ENCODE measurements at regions not wholly inside any gene's neighbourhood (a gene's known extent, or its start where the extent isn't known, plus 50 kb on each side); places are given as distances from the start of the nearest gene placed in this dataset.

DNA sequence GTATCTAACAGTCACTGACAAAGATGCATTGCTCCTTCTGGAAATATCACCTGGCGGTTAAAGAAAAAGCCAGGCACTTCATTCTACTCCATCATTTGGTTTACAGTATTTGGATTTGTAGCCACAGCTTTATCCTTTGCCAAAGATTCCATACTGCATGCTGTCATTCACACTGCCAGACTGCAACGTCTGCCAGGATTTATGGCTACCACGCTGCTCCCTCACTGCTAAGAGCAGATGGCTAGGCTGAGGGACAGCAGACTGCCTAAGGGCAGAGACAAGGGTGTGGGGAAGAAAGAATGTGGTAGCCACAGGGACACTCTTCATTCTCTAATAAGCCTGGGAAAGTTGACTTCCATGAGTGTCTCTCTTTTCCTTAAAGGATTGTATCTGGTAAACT lies 1047.0 kb downstream of the TUSC7 start:
- Histone ChIP-seq H3K27me3 (no peaks in the 10 kb centered on the region), H3K36me3 (no peaks in the 10 kb centered on the region), H3K27ac (no peak overlapping the region), H3K4me3 (no peak overlapping the region), H3K9me3 (no peaks in the 10 kb centered on the region), H3K4me1 (no peaks in the 10 kb centered on the region)
- TF ChIP-seq POLR2A (IDR thresholded peaks at IDR 0.05), result no peak
- no peak for TF ChIP-seq CTCF (IDR thresholded peaks at IDR 0.05)
- TF ChIP-seq POLR2AphosphoS5 (IDR thresholded peaks at IDR 0.05; ENCODE audit: insufficient read depth in 1 of 2, low read depth in 1 of 2), result no peak
- DNase-seq (ENCODE audit: extremely low spot score in 2 of 2), result no peak
- intact Hi-C loops (cut with DNase I), result no loop called here

GRCh38 chr3:117761703-117762620 lies 1052.4 kb downstream of the TUSC7 start:
- DNase-seq (ENCODE audit: extremely low spot score in 2 of 2), result no peak
- H3K4me1 ChIP-seq, result peaks cover 8% of the 10 kb centered on the region
- H3K4me3 ChIP-seq, result no peak overlapping the region
- no peak overlapping the region for H3K27ac ChIP-seq
- no peaks in the 10 kb centered on the region for H3K27me3 ChIP-seq
- TF ChIP-seq CTCF (IDR thresholded peaks at IDR 0.05), result no peak
- no peak for TF ChIP-seq POLR2AphosphoS5 (IDR thresholded peaks at IDR 0.05; ENCODE audit: insufficient read depth in 1 of 2, low read depth in 1 of 2)
- TF ChIP-seq POLR2A (IDR thresholded peaks at IDR 0.05), result no peak
- no peaks in the 10 kb centered on the region for H3K36me3 ChIP-seq
- H3K9me3 ChIP-seq, result no peaks in the 10 kb centered on the region
- intact Hi-C loops (cut with DNase I), result no loop called here

GRCh38 chr3:117762621-117763037 lies 1053.0 kb downstream of the TUSC7 start:
- no peak overlapping the region for H3K4me3 ChIP-seq
- no peak for TF ChIP-seq POLR2A (IDR thresholded peaks at IDR 0.05)
- TF ChIP-seq CTCF (IDR thresholded peaks at IDR 0.05), result no peak
- no peak for TF ChIP-seq POLR2AphosphoS5 (IDR thresholded peaks at IDR 0.05; ENCODE audit: insufficient read depth in 1 of 2, low read depth in 1 of 2)

DNA sequence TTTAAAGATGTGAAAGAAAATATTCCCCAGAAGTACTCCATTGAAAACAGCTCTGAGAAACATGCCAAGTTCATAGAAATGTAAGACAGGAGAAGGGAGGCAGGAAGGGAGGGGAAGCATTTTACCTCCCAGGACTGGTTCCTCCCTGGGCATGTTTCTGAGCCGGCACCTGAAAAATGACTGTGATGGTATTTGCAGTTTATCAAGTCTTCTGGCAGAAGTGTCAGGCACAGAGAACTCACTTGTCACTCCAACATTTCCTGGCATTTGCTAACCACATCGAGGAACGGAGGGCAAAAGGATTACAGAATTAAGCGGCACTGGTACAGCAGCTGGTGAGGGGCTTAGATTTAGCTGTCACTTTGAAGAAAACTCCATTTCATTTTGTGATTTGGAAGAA lies 1054.0 kb downstream of the TUSC7 start:
- intact Hi-C loops (cut with DNase I), result no loop called here
- H3K4me1 ChIP-seq, result peaks cover 8% of the 10 kb centered on the region
- DNase-seq (ENCODE audit: extremely low spot score in 2 of 2), result no peak
- H3K27ac ChIP-seq, result no peak overlapping the region
- H3K36me3 ChIP-seq, result no peaks in the 10 kb centered on the region
- no peak overlapping the region for H3K4me3 ChIP-seq
- H3K27me3 ChIP-seq, result no peaks in the 10 kb centered on the region
- no peaks in the 10 kb centered on the region for H3K9me3 ChIP-seq
- TF ChIP-seq POLR2AphosphoS5 (IDR thresholded peaks at IDR 0.05; ENCODE audit: insufficient read depth in 1 of 2, low read depth in 1 of 2), result no peak
- TF ChIP-seq CTCF (IDR thresholded peaks at IDR 0.05), result no peak
- no peak for TF ChIP-seq POLR2A (IDR thresholded peaks at IDR 0.05)

More at GRCh38 chr3:117762621-117763037, 1053.0 kb downstream of the TUSC7 start:
- intact Hi-C loops (cut with DNase I), result no loop called here
- Histone ChIP-seq H3K36me3 (no peaks in the 10 kb centered on the region), H3K27me3 (no peaks in the 10 kb centered on the region), H3K27ac (no peak overlapping the region), H3K9me3 (no peaks in the 10 kb centered on the region), H3K4me1 (peaks cover 8% of the 10 kb centered on the region)
- DNase-seq (ENCODE audit: extremely low spot score in 2 of 2), result no peak

DNA sequence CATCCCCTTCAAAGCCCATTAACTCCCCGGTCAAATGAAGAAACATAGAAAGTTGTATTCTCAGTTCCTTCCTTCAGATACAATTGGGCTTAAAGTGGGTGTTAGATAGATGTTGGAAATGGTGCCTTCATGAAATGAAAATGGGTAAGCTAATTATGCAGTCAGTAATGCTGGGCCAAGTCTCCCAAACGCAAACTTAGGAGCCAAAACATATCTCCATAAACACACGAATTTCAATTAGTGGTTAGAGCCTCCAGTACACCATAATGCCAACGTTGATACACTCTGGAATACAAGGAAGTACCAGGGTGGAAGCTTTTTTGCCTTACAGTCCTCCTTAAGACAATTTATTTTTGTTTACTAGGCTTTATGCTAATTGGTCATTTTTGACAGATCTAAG lies 1059.0 kb downstream of the TUSC7 start:
- Histone ChIP-seq H3K9me3 (no peaks in the 10 kb centered on the region), H3K27me3 (no peaks in the 10 kb centered on the region), H3K4me3 (no peak overlapping the region), H3K4me1 (no peaks in the 10 kb centered on the region), H3K36me3 (no peaks in the 10 kb centered on the region), H3K27ac (no peak overlapping the region)
- intact Hi-C loops (cut with DNase I), result no loop called here
- TF ChIP-seq CTCF (IDR thresholded peaks at IDR 0.05) (no peak), POLR2AphosphoS5 (IDR thresholded peaks at IDR 0.05; ENCODE audit: insufficient read depth in 1 of 2, low read depth in 1 of 2) (no peak), POLR2A (IDR thresholded peaks at IDR 0.05) (no peak)
- DNase-seq (ENCODE audit: extremely low spot score in 2 of 2), result no peak
